CD14-positive monocyte (primary cell): ENCODE measurements at regions not wholly inside any gene's neighbourhood (a gene's known extent, or its start where the extent isn't known, plus 50 kb on each side); places are given as distances from the start of the nearest gene placed in this dataset.

Experiments
- DNase-seq, 3 donors: peaks; one replicate each; pipeline ENCODE4 v3.0.0-alpha.2; 2011 to 2022
- H2AFZ ChIP-seq: 2 replicates; pipeline ENCODE4 v1.6.0; 2012; ENCODE audit warnings: mild to moderate bottlenecking, low read depth, low read length, inconsistent platforms; ENCODE audit not compliant: insufficient read depth, poor library complexity, severe bottlenecking
- H3K27ac ChIP-seq, 2 donors: 1 replicate in 1 of 2; 2 replicates in 1 of 2; pipeline ENCODE4 v1.5.1; 2012 to 2013; ENCODE audit warnings: low read length in 2 of 2, control low read depth in 1 of 2, inconsistent platforms in 1 of 2, low read depth in 1 of 2, mild to moderate bottlenecking in 1 of 2
- H3K27me3 ChIP-seq, 2 donors: one replicate each; pipeline versions ENCODE4 v1.6.0 to v1.6.1; 2011 to 2013; ENCODE audit warnings: low read length in 2 of 2; ENCODE audit not compliant: control insufficient read depth in 2 of 2, insufficient read depth in 2 of 2
- H3K36me3 ChIP-seq, 2 donors: replicated peaks in 1 of 2; 1 replicate in 1 of 2; 2 replicates in 1 of 2; pipeline versions ENCODE4 v1.5.1 to v1.6.1; 2012 to 2013; ENCODE audit warnings: low read length in 2 of 2, control low read depth in 1 of 2, inconsistent platforms in 1 of 2, mild to moderate bottlenecking in 1 of 2; ENCODE audit not compliant: insufficient read depth in 2 of 2, control insufficient read depth in 1 of 2
- H3K4me1 ChIP-seq, 2 donors: 1 replicate in 1 of 2; 2 replicates in 1 of 2; pipeline versions ENCODE4 v1.5.1 to v1.6.1; 2012 to 2013; ENCODE audit warnings: low read length in 2 of 2, control low read depth in 1 of 2, inconsistent platforms in 1 of 2, mild to moderate bottlenecking in 1 of 2, moderate library complexity in 1 of 2; ENCODE audit not compliant: insufficient read depth in 2 of 2, control insufficient read depth in 1 of 2
- H3K4me2 ChIP-seq: replicated peaks from 2 replicates; pipeline ENCODE3; 2012; ENCODE audit warnings: low read length, moderate library complexity, mild to moderate bottlenecking; ENCODE audit not compliant: poor library complexity, severe bottlenecking; ENCODE audit errors: extremely low read depth
- H3K4me3 ChIP-seq, 3 experiments: fragments of 200-600 bp in 1 of 3; sonication (generic) in 1 of 3; replicated peaks in 1 of 3; 1 replicate in 2 of 3; 2 replicates in 1 of 3; pipeline ENCODE4 v1.5.1; 2011 to 2013; ENCODE audit warnings: low read length in 3 of 3, mild to moderate bottlenecking in 3 of 3, control low read depth in 2 of 3, low read depth in 2 of 3, inconsistent platforms in 1 of 3, moderate library complexity in 1 of 3
- H3K79me2 ChIP-seq: 2 replicates; pipeline ENCODE4 v1.6.0; 2012; ENCODE audit warnings: mild to moderate bottlenecking, control low read depth, inconsistent platforms, low read length, moderate library complexity; ENCODE audit not compliant: insufficient read depth
- H3K9ac ChIP-seq: 2 replicates; pipeline ENCODE4 v1.6.0; 2017; ENCODE audit warnings: low read length, mild to moderate bottlenecking; ENCODE audit not compliant: insufficient read depth, poor library complexity, severe bottlenecking
- H3K9me3 ChIP-seq, 2 donors: replicated peaks in 1 of 2; 1 replicate in 1 of 2; 2 replicates in 1 of 2; pipeline versions ENCODE4 v1.5.1 to v1.6.1; 2012 to 2013; ENCODE audit warnings: low read length in 2 of 2, control low read depth in 1 of 2; ENCODE audit not compliant: control insufficient read depth in 1 of 2, insufficient read depth in 1 of 2
- H4K20me1 ChIP-seq: 2 replicates; pipeline ENCODE4 v1.6.0; 2012; ENCODE audit warnings: mild to moderate bottlenecking, low read length, control low read depth, moderate library complexity; ENCODE audit not compliant: insufficient read depth
- H3K27ac Mint-ChIP-seq, 7 donors: one replicate each; pipeline ENCODE4 v1.8.0; 2020; ENCODE audit warnings: mild to moderate bottlenecking in 7 of 7, mixed read lengths in 7 of 7, moderate library complexity in 6 of 7, inconsistent platforms in 2 of 7
- H3K27me3 Mint-ChIP-seq, 3 donors: one replicate each; pipeline ENCODE4 v1.8.0; 2021 to 2022; ENCODE audit warnings: low read depth in 3 of 3, mild to moderate bottlenecking in 3 of 3, mixed read lengths in 3 of 3, moderate library complexity in 3 of 3, inconsistent platforms in 1 of 3
- H3K36me3 Mint-ChIP-seq, 2 donors: one replicate each; pipeline ENCODE4 v1.8.0; 2020; ENCODE audit warnings: mixed read lengths in 2 of 2, inconsistent platforms in 1 of 2, mild to moderate bottlenecking in 1 of 2
- H3K4me1 Mint-ChIP-seq: one replicate; pipeline ENCODE4 v1.8.0; 2020; ENCODE audit warnings: mild to moderate bottlenecking, mixed read lengths
- H3K4me3 Mint-ChIP-seq, 2 donors: one replicate each; pipeline ENCODE4 v1.8.0; 2020; ENCODE audit warnings: mild to moderate bottlenecking in 2 of 2, mixed read lengths in 2 of 2, moderate library complexity in 1 of 2
- H3K9me3 Mint-ChIP-seq, 7 donors: one replicate each; pipeline ENCODE4 v1.8.0; 2020 to 2022; ENCODE audit warnings: mixed read lengths in 7 of 7, mild to moderate bottlenecking in 6 of 7, moderate library complexity in 6 of 7, inconsistent platforms in 2 of 7
- CTCF ChIP-seq: fragments of 200-600 bp; IDR thresholded peaks from one replicate; pipeline ENCODE4 v1.8.0; 2022; ENCODE audit warnings: antibody characterized with exemption, mild to moderate bottlenecking
- WGBS: methylation state at CpG from one replicate; pipeline ENCODE4 v1.1.5; 2013; ENCODE audit warnings: missing lambda C conversion rate; ENCODE audit not compliant: insufficient coverage; 5-methylcytosine and 5-hydroxymethylcytosine counted together
- intact Hi-C, 2 donors: fragments of 100-400 bp; cut with micrococcal nuclease; formaldehyde crosslinking; loops; one replicate each; pipeline versions ENCODE4 v1.15.0 to v1.15.1; 2023

DNA sequence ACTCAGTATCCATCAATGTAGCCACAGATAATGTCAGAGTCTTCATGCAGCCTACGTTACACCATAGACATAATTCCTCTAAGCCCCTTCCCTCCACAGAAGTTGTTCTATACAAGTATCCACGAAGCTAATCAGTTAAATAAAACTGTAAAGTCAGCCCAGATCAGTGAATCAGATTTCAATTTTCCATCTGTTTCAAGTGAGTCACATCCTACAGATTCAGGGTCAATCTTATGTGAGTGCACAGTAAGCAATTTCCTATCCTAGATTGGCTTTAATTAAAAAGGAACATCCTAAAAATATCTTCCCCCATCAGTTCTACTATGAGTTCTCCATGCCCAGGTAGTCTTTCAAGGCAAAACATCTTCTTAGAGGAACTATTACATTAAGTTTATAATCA lies 402.5 kb downstream of the EFNA5 start:
- no peaks in the 10 kb centered on the region for H3K79me2 ChIP-seq
- WGBS: 86% methylated on average over 2 of the region's 2 CpGs
- H3K27ac ChIP-seq: no peak overlapping the region
- no peak overlapping the region for H3K9ac ChIP-seq
- no peak overlapping the region for H3K4me2 ChIP-seq
- H3K36me3 ChIP-seq: no peaks in the 10 kb centered on the region
- H3K4me1 ChIP-seq: no peaks in the 10 kb centered on the region
- peaks cover 0 to 1% (median 0%) of the 10 kb centered on the region in 7 donors for H3K9me3 Mint-ChIP-seq
- H3K4me1 Mint-ChIP-seq: no peaks in the 10 kb centered on the region
- H3K27ac Mint-ChIP-seq: no peak overlapping the region
- no peaks in the 10 kb centered on the region for H3K36me3 Mint-ChIP-seq
- H3K27me3 ChIP-seq: peaks cover 0 to 3% of the 10 kb centered on the region in 2 donors
- H3K9me3 ChIP-seq: no peaks in the 10 kb centered on the region
- no peaks in the 10 kb centered on the region for H3K27me3 Mint-ChIP-seq
- H4K20me1 ChIP-seq: no peaks in the 10 kb centered on the region
- H3K4me3 ChIP-seq: no peak overlapping the region
- intact Hi-C loops: no loop called here
- no peak overlapping the region for H2AFZ ChIP-seq
- no peak for TF ChIP-seq CTCF
- no peak overlapping the region for H3K4me3 Mint-ChIP-seq
- no peak for DNase-seq

- H3K36me3 ChIP-seq: no peaks in the 10 kb centered on the region
- no peaks in the 10 kb centered on the region for H3K9me3 ChIP-seq
- peaks cover 0 to 8% (median 4%) of the 10 kb centered on the region in 7 donors for H3K9me3 Mint-ChIP-seq
- no peak overlapping the region for H2AFZ ChIP-seq
- no peaks in the 10 kb centered on the region for H3K27me3 Mint-ChIP-seq
- H3K4me1 Mint-ChIP-seq: no peaks in the 10 kb centered on the region
- H3K4me2 ChIP-seq: no peak overlapping the region
- DNase-seq: no peak
- no peak overlapping the region for H3K4me3 ChIP-seq
- WGBS: 80% methylated on average over 1 of the region's 1 CpG
- H3K27ac Mint-ChIP-seq: no peak overlapping the region
- no peak overlapping the region for H3K4me3 Mint-ChIP-seq
- no peak for TF ChIP-seq CTCF
- no peaks in the 10 kb centered on the region for H4K20me1 ChIP-seq
- no peaks in the 10 kb centered on the region for H3K36me3 Mint-ChIP-seq
- H3K27me3 ChIP-seq: peaks cover 0 to 3% of the 10 kb centered on the region in 2 donors
- no peaks in the 10 kb centered on the region for H3K4me1 ChIP-seq
- intact Hi-C loops: no loop called here
- no peak overlapping the region for H3K9ac ChIP-seq
- H3K27ac ChIP-seq: no peak overlapping the region
- no peaks in the 10 kb centered on the region for H3K79me2 ChIP-seq
These were observed 404.6 kb downstream of the EFNA5 start for GRCh38 chr5:107266100-107266499.
